T47D (cell line): ENCODE measurements at regions not wholly inside any gene's neighbourhood (a gene's known extent, or its start where the extent isn't known, plus 50 kb on each side); places are given as distances from the start of the nearest gene placed in this dataset.

ENCODE experiments used
- DNase-seq, 2 experiments: peaks; one replicate each; pipeline versions ENCODE4 v3.0.0 to v3.0.0-alpha.2; 2011 to 2012; ENCODE audit warnings: low read depth in 1 of 2, low spot score in 1 of 2
- JUND ChIP-seq: IDR thresholded peaks from 2 replicates; pipeline ENCODE4 v1.6.1; 2012; ENCODE audit warnings: low read depth
- in situ Hi-C: cut with HindIII; loops from 2 replicates; pipeline ENCODE4 v1.10.0; 2016; ENCODE audit warnings: low sequenced_read_pairs, low pct_unique_long_range_greater_than_20kb

GRCh38 chr11:119995730-119996491 is 142.0 kb downstream of the TRIM29 start:
- peak in 1 of 2 experiments; percentile 15 for DNase-seq
- no peak for TF ChIP-seq JUND
- in situ Hi-C loops: no loop called here

- no peak for TF ChIP-seq JUND
- in situ Hi-C loops: no loop called here
- DNase-seq: peak in 1 of 2 experiments; percentile 23
These were observed 144.2 kb downstream of the TRIM29 start for GRCh38 chr11:119993722-119994121.

DNA sequence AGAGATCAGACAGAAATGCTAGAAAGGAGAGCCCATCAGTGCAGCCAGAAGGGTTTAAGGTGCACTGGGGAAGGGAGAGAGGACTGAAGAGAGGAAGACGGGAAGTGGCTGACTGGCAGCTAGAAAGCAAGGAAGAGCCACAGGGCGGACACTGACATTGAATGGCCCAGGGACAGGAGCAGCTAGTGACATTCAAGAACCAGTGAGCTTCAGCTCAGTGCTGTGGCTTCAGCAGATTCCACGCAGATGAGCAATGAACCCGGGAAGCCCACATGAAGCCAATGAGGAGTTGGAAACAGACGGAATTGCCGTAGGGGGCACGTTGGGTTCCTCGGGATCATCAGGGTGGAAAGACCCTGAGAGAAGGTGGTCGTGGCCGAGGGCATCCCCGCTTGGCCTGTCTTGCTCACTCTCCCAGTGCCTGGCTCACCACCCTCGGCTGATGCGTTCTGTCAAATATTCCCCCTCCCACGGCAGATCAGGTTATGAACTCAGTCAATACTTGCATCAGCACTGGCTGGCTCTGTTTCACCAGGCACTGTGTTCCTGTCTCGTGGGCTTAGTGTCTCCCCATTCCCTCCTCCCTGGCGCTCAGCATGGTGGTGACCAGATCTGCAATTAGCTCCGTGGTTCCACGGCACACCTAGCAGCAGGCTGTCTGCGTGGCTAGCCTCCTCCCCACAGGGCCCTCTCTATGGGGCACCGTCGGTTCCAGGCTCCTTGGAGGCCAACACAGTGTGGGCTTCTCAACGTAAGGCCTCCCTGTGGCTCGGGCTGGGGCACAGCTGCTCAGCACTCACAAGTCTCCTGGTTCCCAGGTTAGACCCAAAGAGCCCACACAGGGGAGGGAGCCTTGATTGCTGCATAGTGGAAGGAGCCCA is 145.5 kb downstream of the TRIM29 start:
- DNase-seq: no peak
- no peak for TF ChIP-seq JUND
- in situ Hi-C loops: no loop called here

- in situ Hi-C loops: no loop called here
- TF ChIP-seq JUND: no peak
- no peak for DNase-seq
These were observed 146.2 kb downstream of the TRIM29 start for GRCh38 chr11:119991669-119992068.

DNA sequence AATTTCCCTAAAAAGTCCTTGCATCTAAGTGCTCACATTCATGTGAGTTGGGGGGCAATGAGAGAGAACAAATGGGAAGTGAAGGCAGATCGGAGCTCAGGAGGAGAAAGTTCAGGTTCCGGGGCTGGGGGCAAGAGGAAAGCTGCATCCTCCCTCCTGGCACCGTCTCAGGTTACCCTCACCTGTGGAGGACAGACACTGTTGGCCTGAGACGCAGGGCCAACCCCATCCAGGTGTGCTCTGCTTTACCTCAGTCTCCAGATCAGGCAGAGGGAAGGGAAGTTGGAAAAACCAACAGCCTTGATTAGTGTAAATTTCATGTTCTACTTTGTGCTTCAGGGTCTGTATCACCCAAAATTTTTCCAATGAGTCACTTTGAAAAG is 146.9 kb downstream of the TRIM29 start:
- in situ Hi-C loops: no loop called here
- no peak for TF ChIP-seq JUND
- no peak for DNase-seq

GRCh38 chr11:119990309-119991021 is 147.4 kb downstream of the TRIM29 start:
- in situ Hi-C loops: no loop called here
- TF ChIP-seq JUND: no peak
- DNase-seq: peak in 1 of 2 experiments; percentile 42

DNA sequence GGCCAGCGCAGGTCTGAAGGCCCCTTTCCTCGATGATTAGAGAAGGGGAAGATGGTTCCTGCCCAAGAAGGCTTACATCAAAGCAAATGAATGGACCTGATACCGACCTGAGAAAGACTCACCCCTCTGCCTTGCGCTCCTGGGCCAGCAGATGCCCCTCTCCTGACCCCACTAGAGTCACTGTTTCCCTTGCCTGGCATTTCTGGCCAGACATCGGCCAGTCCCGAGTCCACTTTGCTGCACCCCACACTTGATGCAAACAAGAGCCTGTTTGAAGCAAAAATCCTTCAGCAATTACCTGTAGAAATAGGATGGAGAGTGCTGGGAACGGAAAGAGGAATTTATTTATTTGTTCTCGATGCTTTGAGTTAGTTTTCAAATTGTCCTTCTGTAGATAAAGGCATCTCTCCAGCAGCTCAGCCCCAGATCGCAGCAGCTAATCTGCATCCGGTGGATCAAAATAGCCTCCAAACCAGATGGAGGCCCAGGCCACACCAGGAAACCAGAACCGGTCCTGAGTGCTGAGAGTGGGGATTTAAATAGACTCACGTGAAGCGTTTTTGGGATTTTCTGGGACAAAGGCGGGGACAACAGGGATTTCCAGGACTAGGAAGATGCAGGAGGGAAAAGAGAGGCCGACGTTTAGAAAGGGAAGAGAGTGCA is 148.6 kb downstream of the TRIM29 start:
- in situ Hi-C loops: no loop called here
- no peak for TF ChIP-seq JUND
- no peak for DNase-seq

GRCh38 chr11:119985551-119985950 is 152.4 kb downstream of the TRIM29 start:
- in situ Hi-C loops: no loop called here
- no peak for TF ChIP-seq JUND

DNA sequence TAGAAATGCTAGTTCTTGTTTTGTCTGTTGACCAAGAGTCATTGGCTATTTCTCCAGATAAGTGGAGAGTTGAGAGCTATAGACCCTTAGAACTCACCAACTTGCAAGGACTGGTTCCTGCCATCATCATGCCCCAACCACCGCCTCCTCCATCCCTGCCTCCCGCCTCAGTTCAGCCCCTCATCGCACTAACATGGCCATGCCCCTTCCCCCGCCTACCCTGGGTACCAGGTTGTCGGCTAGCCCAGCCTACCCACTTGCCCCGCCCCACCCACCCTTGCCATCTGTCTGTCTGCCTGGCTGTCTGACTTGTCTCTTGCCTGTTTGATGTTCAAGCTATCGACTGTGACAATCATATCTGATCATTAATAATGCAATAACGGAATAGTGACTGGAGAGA is 154.1 kb downstream of the TRIM29 start:
- DNase-seq: no peak
- TF ChIP-seq JUND: no peak
- in situ Hi-C loops: no loop called here

More at GRCh38 chr11:119985551-119985950, 152.4 kb downstream of the TRIM29 start:
- no peak for DNase-seq

DNA sequence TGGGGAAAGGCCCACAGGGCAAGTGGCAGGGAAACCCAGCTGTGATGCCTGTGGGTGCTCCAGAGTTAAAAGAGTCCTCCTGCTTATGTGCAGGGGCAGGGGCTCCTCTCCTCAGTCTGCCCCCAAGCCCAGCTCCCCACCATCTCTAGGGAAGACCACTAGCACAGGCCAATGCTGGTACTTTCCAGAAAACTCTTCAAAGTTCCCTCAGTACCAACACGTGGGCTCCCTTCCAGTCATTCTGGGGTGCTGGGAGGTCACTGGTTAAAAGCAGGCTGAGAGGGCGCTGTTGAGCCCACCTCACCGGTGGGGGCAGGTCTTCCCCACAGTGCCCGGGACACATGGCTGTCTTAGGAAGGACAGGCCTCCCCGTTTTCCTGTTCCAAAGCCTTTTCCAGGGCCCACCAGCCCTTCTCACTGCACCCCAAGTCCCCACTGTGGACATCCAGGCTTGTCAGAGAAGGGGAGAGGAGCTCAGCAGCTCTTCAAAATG is 154.6 kb downstream of the TRIM29 start:
- no peak for TF ChIP-seq JUND
- in situ Hi-C loops: no loop called here
- no peak for DNase-seq

DNA sequence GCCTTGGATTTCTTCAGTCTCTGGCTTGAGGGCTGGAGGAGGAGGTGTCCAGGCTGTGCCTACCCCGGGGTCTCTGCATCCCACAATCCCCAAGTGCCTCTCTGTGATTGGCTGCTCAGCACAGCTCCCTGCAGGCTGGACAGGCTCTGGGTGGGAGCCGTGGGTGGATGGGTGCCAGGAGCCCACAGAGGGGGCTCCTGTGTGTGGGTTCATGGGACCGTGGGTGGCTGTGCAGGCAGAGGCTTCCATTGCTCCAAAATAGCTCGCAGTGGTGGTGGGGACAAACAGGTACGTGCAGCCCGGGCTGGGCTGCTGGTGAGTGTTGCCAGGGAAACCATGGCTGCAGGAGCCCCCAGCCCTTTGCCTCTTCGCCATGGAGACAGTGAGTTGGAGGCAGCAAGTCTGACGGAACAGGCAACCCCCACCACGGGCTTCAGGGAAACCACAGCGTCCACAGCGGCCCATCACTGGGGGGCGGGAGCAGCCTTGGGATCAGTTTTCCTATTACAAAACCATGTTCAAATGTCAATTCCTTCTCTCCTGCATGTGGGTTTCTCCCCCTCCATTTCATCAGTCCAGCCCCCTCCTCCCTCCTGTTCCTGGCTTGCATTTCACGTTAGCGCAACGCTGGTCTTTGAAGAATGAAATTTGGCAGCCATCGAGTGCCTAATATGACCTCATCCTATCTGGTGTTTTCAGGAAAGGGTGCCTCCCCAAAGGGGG is 155.2 kb downstream of the TRIM29 start:
- no peak for DNase-seq
- in situ Hi-C loops: no loop called here
- no peak for TF ChIP-seq JUND
